HEK293T (cell line): ENCODE measurements at regions not wholly inside any gene's neighbourhood (a gene's known extent, or its start where the extent isn't known, plus 50 kb on each side); places are given as distances from the start of the nearest gene placed in this dataset.

Source experiments
- BHLHE40 ChIP-seq: fragments of 450-650 bp; IDR thresholded peaks from 2 replicates; pipeline ENCODE4 v1.6.1; 2016; ENCODE audit warnings: mild to moderate bottlenecking, moderate library complexity, borderline replicate concordance
- ELF4 ChIP-seq: fragments of 450-650 bp; IDR thresholded peaks from 2 replicates; pipeline ENCODE4 v1.6.1; 2017; ENCODE audit warnings: antibody characterized with exemption
- ZNF384 ChIP-seq: fragments of 450-650 bp; IDR thresholded peaks from 2 replicates; pipeline ENCODE4 v1.6.1; 2016

GRCh38 chr4:17285747-17286146 is 226.1 kb downstream of the QDPR start:
- TF ChIP-seq BHLHE40 (no peak), ZNF384 (no peak), ELF4 (no peak)
